ENCODE measurements at regions not wholly inside any gene's neighbourhood (a gene's known extent, or its start where the extent isn't known, plus 50 kb on each side); places are given as distances from the start of the nearest gene placed in this dataset.

GRCh38 chr2:71277536-71278103 lies 50.7 kb upstream of the PAIP2B start:
- H3K4me3 ChIP-seq (ENCODE audit: low read length): no peak overlapping the region
- H3K9ac ChIP-seq (ENCODE audit: low read length): no peak overlapping the region
- H3K36me3 ChIP-seq (ENCODE audit: control insufficient read depth, insufficient read depth, low read length): no peaks in the 10 kb centered on the region
- H3K4me1 ChIP-seq (ENCODE audit: control insufficient read depth, insufficient read depth, low read length): peaks cover 16% of the 10 kb centered on the region
- H3K27me3 ChIP-seq (ENCODE audit: control insufficient read depth, insufficient read depth, low read length): peaks cover 7% of the 10 kb centered on the region
- no peaks in the 10 kb centered on the region for H3K9me3 ChIP-seq (ENCODE audit: control insufficient read depth, low read length)

- Histone ChIP-seq H3K36me3 (ENCODE audit: control insufficient read depth, insufficient read depth, low read length) (no peaks in the 10 kb centered on the region), H3K9ac (ENCODE audit: low read length) (no peak overlapping the region), H3K9me3 (ENCODE audit: control insufficient read depth, low read length) (no peaks in the 10 kb centered on the region), H3K4me1 (ENCODE audit: control insufficient read depth, insufficient read depth, low read length) (peaks cover 16% of the 10 kb centered on the region), H3K4me3 (ENCODE audit: low read length) (peak overlapping the region; percentile 43), H3K27me3 (ENCODE audit: control insufficient read depth, insufficient read depth, low read length) (peaks cover 7% of the 10 kb centered on the region)
These were observed 50.2 kb upstream of the PAIP2B start for GRCh38 chr2:71277147-71277475.

GRCh38 chr2:71276311-71277146 lies 49.6 kb upstream of the PAIP2B start:
- Histone ChIP-seq H3K27me3 (ENCODE audit: control insufficient read depth, insufficient read depth, low read length) (peaks cover 7% of the 10 kb centered on the region), H3K4me3 (ENCODE audit: low read length) (peak overlapping the region; percentile 43), H3K9ac (ENCODE audit: low read length) (no peak overlapping the region), H3K36me3 (ENCODE audit: control insufficient read depth, insufficient read depth, low read length) (no peaks in the 10 kb centered on the region), H3K9me3 (ENCODE audit: control insufficient read depth, low read length) (no peaks in the 10 kb centered on the region), H3K4me1 (ENCODE audit: control insufficient read depth, insufficient read depth, low read length) (peaks cover 16% of the 10 kb centered on the region)
